Epidermal melanocyte (primary cell): ENCODE measurements at regions not wholly inside any gene's neighbourhood (a gene's known extent, or its start where the extent isn't known, plus 50 kb on each side); places are given as distances from the start of the nearest gene placed in this dataset.

ENCODE experiments used
- DNase-seq: peaks from one replicate; pipeline ENCODE4 v3.0.0; 2011; ENCODE audit warnings: low spot score; ENCODE audit not compliant: insufficient read length

DNA sequence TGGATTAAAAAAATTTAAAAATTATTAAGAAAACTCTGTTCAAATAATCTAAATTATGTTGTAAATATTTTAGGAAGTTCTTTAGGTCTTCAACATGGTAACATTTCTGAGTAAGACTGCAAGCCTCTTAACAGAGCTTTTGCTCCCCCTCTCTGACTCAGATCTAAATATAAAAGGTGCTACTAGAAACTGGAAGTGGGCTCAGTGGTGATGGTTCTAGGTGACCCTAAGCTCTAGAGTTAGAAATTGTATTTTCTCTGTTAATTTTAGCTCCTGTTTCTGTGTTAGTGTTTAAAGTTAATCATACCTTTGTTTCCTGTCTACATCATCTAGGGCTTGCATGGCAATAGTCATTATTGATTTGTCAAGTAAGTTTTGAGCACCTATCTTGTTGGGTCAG, 159.9 kb upstream of the MEIS2 start:
- DNase-seq: no peak

DNA sequence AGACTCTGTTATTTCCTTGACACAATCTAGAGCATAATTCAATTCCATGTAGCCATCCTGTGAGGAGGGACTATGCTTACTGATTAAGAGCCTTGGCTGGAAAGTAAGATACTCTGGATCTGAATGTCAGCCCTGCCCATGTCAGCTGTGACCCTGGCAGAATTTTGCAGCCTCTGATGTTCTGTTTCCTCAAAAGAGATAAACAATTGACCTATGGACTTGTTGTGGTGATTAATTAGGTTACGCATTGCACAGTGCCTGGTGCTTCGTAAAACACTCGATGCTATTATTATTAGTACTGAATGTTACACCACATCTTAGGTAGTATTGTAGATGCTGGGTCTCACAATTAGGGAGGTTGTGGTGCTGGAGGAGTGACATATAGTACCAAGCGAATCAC, 161.3 kb upstream of the MEIS2 start:
- DNase-seq: no peak

DNA sequence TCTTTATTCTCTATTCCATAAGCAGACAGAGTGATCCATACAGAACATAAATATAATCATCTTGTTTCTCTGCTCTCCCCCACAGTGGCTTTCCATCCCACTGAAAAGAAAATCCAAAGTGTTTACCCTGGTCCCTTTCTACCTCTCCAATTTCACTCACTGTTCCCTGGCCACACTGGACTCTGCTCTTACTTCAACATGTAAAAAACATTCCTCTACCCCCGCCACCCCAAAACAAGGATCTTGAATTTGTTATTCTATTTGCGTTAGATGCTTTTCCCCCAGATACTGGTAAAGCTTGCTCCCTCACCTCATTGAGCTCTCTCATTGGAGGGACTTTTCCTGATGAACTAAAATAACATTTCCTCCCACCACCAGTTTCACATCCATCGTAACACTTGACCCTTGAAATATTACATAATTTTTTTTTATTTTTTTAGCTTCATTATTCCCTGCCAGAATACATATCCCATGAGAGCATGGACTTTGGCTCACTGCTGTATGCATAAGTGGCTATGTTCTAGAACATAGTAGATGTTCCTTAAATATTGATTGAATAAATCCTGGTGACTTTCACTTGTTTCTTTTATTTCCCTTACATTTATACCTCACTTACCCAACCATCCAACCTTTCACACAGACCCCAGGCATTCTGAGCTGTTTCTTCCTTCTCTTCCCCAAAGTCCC, 162.7 kb upstream of the MEIS2 start:
- no peak for DNase-seq

DNA sequence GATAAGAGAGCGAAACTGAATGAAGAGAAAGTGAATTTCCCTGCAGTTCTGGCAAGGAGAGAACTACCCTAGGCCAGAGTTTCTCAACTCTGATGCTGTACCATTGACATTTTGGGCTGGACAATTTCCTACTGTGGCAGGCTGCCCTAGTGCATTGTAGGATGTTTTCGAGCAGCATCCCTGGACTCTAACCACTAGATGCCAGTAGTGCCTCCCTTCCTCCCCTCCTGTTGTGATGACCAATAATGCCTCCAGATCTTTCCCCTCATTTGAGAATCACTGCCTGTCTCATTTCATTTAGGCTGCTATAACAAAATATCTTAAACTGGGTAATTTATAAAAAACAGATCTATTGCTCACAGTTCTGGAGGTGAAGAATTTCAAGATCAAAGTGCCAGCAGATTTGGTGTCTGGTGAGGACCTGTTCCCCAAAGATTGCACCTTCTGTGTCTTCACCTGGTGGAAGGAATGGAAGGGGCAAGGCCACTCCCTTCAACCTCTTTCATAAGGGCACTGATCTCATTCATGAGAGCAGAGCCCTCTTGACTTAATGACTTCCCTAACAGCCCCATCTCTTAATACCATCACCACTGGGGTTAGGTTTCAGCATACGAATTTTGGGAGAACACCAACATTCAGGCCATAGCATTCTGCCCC, 188.9 kb upstream of the MEIS2 start:
- no peak for DNase-seq

DNA sequence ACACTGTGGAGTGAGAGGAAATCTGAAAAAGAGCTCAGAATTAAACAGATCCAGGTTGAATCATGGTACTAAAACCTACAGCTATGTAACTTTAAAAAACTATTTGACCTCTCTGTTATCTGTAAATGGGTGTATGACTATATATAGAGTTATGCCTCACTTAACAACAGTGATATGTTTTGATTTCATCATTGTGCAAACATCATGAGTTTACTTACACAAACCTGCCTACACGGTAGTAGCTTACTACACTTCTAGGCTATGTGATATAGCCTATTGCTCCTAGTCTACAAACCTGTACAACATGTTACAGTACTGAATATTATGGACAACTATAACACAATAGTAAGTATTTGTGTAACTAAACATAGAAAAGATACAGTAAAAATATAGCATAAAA, 191.6 kb upstream of the MEIS2 start:
- no peak for DNase-seq

DNA sequence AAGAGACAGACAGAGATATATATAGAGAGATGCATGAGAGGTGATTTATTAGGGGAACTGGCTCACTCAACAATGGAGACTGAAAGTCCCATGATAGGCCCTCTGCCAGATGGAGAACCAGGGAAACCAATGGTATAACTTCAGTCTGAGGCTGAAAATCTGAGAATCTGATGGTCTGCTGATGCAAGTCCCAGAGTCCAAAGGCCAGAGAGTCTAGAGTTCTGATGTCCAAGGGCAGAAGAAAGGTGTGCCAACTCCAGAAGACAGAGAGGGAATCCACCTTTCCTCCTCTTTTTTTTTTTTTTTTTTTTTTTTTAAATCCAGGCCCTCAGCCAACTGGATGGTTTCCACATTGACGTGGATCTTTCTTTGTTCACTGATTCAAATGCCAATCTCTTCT, 197.9 kb upstream of the MEIS2 start:
- DNase-seq: no peak

DNA sequence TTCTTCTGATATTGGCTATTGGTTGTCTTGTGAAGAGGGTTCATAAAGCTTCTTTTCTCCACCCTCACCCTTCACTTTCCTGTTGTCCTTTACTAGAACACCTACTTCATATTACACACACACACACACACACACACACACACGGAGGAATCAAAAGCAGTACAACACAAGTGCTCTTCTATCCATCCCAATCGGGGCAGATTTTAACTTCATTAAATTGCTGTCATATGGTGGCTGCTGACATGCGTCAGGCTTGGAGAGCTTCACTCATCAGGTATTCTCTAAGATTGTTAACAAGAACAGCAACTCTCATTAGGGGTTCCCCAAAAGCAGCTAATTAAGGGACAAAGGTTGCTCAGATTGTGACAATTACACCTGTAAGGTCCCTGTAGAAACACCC, 239.1 kb upstream of the MEIS2 start:
- no peak for DNase-seq

DNA sequence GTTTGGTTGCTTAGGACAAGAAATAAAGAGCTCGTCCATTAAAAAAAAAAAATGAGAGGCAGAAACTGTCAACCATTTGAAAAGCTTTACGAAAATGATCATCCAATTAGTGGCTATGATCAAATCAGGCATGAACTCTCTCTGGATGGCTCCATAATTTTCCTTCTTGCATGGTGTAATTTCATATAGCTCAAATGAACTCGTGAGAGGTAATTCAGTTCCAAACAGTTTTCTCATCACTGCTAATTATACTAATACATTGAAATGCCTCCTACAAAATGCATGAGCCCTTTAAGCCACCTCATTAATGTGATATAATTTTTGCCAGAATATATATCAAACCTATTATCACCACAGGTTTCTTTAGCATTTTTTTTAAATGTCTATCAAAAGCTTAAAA, 239.5 kb upstream of the MEIS2 start:
- no peak for DNase-seq

DNA sequence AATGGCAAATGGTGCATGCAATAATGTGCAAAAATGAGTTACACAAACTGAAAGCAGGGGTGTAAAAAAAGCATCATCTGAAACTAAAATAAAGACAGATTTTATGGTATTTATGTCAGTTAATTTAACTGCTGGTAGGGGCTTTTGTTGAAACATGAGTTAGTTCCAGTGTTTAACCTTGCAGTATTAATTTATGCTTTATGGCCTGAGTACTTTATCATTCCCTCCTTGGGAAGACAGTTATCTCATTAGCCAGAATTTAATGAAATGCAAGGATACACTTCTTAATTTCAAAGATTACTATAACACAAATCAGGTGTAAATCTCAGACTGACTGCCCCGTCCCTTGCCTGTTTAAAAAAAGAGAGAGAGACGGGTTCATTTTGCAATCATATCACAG, 240.1 kb upstream of the MEIS2 start:
- no peak for DNase-seq

DNA sequence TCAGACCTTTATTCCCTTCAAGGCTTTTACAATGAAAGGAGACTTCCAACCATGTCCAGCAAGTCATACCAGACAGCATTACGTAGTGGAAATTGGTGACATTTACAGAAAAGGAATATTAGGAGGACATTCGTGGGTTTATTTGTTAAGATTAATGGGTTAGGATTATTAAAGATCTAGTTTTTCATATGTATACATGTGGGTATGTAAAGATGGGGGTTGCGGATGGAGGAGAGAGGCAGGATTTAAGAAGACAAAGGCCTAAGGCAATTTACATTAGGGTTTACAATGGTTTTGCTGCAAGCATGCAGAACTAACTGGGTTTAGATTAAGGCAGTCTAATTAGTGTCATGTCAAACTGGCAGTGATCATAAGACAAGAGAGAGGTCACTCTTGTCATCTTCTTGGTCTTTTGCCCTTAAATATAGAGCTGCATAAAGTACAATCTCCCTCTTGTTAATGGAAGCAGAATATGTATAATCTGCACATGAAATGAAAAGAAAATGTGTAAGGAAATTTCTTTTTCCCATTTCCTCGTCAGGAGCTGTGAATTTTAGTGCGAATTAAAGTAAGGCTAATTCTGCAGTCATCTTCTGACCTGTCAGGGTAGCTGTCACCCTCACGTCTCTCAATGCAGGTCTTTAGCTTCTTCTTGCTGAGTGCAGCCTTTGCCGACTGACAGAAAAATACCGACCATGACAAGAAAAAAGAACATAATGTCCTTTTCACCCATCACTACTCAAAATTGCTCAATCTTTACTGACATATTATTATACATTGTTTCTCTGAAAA, 258.9 kb upstream of the MEIS2 start:
- no peak for DNase-seq

DNA sequence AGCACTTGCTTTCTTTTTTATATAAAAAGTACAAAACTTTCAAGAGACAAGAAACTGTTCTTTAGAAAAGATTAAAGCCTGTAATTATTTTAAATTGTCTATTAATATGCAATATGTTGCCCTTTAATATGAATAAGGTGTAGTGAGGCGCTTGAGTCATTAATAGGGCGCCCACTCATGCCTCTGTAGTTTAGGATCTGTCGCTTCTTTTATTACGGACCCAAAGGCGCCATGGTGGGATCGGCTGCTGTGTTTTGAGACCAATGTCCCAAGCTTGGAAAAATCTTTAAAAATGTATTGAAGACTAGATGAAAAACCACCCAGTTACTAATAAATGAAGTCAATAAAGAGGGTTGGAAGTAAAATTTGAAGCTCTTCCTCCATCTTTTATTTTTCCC, 259.5 kb upstream of the MEIS2 start:
- DNase-seq: no peak

DNA sequence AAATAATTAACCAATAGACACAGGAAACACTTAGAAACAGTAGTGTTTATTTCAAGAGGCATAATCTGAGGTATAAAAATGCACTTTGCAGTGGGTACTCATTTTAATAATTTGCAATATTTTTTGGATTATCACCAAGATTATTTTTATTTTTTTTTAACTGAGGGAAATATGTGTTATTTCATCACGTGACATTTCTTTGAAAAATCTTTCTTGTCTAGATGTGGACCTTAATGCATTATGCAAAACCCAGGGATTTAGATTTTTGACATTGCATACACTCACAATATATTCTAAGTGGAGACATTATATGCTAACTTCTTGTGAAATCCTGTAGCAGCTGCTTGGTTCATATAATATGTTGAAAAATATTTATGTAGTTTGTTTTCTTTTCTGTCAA, 260.4 kb upstream of the MEIS2 start:
- no peak for DNase-seq

DNA sequence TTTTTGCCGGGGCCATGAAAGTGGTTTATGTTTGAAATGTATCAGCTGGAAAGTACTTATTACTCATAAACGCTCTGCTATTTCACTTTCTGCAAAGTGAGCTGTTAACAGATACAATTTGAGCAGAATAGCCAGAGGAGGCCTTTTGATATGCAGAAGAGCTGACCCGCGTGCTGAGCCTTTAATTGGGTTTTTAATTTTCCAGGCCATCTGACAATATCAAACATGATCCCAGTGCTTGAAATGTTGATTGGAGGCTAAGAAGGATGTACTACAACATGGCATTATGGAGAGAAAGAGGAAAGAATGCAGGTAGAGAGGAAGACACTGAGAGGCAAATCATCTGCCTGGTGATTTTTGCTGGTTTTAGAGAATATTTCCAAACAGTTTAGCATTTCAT, 261.3 kb upstream of the MEIS2 start:
- DNase-seq: no peak

DNA sequence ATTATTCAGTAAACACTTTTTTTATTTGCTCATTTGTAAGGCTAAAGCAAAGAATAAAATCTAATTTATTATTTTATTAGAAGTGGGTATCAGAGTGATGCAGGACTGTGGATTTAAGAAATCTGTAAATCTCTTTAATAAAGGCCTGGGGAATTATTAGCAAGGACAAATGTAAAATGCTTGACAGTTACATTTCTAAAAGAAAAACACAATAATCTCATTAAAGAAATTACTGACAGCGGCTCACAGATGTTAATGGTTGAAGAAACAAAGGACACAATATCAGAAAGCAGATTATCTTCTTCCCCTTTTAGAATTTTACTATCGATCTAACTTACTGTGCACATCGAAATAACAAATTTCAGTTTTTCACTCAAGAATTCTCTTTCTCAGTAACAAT, 262.1 kb upstream of the MEIS2 start:
- no peak for DNase-seq

DNA sequence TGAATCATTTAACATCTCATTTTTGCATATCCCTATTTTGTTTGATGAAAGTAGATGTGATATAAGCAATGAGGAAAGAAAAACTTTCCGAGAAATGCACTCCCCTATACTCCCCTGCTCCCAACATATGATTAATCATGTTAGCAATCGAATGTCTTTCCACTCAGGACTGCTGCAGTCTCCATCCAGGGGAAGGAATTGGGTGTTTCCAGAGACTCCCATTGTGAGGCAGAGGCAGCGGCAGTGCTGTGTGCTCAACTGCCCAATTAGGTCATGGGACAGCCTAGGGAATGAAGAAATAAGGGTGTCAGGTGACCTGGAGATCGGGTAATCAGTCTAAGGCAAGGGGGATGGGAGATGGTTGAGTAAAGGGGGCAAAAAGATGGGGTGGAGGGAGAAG, 268.6 kb upstream of the MEIS2 start:
- DNase-seq: no peak

DNA sequence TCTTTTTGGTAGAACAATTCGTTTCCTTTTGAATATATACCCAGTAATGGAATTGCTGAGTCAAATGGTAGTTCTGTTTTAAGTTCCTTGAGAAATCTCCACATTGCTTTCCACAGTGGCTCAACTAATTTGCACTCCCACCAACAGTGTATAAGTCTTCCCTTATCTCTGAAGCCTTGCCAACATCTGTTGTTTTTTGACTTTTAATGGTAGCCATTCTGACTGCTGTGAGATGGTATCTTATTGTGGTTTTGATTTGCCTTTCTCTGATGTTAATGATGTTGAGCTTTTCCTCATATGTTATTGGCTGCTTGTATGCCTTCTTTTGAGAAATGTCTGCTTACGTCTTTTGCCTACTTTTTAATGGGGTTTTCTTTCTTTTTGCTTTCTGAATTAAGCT, 270.6 kb upstream of the MEIS2 start:
- DNase-seq: no peak

DNA sequence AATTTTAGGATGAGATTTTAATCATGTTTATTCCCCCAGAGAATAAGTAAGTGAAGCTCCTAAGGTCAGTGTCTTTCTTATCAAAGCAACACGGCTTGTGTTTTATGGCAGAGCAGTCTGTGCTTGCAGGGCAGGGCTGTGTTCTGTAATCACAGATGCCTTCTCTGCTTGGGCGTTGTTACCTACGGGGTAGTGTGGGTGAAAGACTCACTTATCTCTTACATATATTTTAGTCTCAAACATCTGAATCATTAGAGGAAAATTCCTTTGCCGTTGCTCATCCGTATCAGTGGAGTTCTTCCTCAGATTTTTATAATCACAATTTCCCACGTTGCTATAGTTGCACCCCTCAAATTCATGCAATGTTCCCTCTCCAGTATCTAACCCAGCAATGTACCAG, 271.7 kb upstream of the MEIS2 start:
- no peak for DNase-seq

DNA sequence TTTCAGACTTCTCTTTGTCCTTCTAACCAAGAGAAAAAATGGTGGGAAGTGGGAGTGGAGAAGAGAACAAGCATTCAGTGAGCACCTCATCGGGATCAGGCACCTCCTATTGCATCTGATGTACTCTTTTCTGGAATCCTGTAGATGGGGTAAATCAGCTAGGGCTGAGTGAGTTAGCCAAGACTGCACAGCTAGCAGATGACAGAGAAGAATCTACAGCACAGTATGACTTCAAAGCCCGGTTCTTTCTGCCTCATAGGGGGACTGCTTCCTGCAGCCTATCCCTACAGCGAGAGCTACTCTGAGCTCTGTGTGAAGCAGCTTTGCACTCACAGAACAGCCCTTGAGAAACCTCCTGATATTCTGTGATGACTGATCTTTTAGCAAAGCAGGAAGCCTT, 275.2 kb upstream of the MEIS2 start:
- DNase-seq: no peak

DNA sequence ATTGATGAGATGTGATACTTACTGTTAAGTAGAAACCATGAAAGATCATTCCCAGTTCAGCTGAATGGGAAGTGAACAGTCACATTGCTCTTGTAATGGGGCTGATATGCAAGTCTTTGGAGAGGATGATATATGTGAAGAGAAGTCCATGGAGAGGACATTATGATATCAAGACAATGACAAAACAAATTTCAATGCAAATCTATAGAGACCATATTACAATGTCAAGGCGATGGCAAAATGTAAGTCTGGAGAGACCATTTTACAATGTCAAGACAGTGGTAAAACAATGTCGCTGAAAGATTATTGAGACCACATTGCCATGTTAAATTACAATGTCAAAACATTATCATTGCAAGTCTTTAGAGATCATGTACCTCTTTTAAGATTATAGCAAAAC, 277.1 kb upstream of the MEIS2 start:
- no peak for DNase-seq

DNA sequence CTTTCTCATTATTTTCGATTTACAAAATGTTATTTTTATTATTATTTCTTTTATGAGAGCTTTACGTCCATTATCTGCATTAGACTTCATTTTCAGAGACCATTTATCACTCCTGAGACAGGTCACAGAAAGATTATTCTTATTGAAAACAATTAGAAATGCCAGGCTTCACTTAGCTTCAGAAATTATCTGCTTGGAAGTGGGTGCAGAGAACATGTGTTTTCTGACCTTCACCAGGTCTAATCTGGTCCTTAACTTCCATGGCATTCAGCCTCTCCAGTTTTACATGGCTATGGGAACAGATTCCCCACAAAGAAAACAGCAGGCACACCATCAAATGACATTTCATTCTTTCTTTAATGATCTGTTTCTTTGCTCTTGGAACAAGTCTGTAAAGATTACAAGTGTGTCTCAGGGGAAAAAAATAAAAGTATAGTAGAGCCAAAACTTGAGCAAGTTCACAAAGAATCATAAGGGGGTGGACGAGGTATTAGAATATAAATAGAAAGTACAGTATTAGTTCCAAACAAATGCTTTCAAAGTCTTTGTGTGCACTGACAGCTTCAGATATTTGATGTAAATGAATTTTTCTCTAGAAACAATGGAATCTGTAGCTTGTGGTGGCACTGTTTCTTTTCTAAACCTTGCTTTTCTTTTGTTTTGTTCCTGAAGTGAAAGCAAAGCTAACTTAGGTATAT, 294.2 kb upstream of the MEIS2 start:
- DNase-seq: no peak

DNA sequence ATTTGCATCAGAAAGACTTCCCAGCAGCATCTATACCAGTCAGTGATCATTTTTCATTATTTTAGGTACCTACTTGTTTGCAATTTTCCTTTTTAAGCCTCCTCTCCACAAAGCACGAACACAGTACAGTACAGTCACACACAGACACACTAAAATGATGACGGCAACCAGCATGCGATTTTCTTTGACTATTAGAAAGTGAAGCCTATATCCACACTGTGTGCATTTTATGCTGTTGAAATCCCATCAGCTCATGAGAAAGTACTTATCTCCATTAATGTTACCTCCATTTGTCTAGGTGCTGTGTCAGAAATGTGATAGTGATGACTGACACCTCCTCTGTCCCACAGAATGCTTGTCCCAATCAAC, 294.7 kb upstream of the MEIS2 start:
- no peak for DNase-seq
